ENCODE measurements at regions not wholly inside any gene's neighbourhood (a gene's known extent, or its start where the extent isn't known, plus 50 kb on each side); places are given as distances from the start of the nearest gene placed in this dataset.

DNA sequence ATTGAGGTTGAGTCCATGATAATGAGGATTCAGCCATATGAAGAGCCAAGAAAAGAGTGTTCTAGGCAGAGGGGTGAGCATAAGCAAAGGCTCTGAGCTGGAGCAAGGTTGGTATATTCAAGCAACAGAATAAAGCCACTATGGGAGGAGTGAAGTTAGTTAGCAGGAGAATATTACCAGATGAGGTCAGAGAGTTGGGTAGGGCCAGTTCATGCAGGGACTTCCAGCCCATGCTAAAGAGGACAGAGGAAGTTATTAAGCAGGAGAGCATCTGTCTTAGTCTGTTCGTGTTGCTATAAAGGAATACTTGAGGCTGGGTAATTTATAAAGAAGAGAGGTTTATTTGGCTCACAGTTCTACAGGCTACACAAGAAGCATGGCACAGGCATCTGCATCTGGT is 57.1 kb upstream of the ATG10 start:
- H3K27ac ChIP-seq: no peak overlapping the region
- TF ChIP-seq, protein P1, sequence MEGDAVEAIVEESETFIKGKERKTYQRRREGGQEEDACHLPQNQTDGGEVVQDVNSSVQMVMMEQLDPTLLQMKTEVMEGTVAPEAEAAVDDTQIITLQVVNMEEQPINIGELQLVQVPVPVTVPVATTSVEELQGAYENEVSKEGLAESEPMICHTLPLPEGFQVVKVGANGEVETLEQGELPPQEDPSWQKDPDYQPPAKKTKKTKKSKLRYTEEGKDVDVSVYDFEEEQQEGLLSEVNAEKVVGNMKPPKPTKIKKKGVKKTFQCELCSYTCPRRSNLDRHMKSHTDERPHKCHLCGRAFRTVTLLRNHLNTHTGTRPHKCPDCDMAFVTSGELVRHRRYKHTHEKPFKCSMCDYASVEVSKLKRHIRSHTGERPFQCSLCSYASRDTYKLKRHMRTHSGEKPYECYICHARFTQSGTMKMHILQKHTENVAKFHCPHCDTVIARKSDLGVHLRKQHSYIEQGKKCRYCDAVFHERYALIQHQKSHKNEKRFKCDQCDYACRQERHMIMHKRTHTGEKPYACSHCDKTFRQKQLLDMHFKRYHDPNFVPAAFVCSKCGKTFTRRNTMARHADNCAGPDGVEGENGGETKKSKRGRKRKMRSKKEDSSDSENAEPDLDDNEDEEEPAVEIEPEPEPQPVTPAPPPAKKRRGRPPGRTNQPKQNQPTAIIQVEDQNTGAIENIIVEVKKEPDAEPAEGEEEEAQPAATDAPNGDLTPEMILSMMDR (conservative IDR thresholded peaks at IDR 0.05): no peak

DNA sequence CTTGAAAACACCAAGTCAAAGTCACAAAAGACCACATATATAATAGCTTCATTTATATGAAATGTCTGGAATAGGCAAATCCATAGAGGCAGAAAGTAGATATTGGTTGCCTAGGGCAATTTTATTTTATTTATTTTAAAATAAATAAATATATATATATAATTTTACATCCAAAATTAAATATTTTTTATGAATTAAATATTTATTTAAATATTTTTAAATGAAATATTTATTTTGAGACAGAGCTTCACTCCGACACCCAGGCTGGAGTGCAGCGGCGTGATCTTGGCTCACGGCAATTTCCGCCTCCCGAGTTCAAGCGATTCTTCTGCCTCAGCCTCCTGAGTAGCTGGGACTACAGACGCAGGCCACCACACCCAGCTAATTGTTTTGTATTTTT is 58.9 kb upstream of the ATG10 start:
- TF ChIP-seq, protein P1 (conservative IDR thresholded peaks at IDR 0.05): no peak
- H3K27ac ChIP-seq: no peak overlapping the region

DNA sequence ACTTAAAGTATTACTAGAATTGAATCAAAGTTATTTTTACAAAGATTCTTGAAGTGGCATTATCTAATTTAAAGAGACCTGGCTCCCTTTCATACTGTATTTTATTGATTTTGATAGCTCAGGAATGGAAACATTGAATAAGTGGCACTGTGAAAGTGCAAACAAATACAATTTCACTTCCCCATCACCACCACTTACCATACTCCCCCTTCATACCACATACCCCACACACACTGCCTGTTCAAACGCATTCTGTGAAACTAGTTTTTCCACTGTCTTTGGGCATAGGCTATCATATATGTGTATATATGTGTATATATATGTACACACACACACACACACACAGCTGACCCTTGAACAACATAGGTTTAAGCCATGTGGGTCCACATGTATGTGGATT is 62.1 kb upstream of the ATG10 start:
- TF ChIP-seq, protein P1 (conservative IDR thresholded peaks at IDR 0.05): no peak
- no peak overlapping the region for H3K27ac ChIP-seq

DNA sequence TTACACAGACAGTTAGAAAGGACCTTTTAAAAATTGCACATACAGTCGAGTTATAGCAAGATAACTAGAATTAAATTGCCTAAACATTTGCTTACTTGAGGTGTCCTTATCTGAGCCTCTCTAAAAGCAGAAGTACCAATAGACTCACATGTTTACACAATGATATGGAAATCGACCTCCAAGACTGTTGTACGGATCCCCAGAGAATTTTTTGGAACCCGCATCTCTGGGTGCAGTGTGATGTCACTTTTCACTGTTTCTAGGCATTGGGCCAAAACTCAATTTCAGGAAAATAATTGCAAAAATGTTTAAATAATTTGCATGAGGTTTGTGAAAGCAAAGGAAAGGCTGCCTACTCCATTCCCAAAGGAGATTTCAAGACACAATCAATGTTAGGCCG is 63.1 kb upstream of the ATG10 start:
- no peak overlapping the region for H3K27ac ChIP-seq
- TF ChIP-seq, protein P1 (conservative IDR thresholded peaks at IDR 0.05): no peak

DNA sequence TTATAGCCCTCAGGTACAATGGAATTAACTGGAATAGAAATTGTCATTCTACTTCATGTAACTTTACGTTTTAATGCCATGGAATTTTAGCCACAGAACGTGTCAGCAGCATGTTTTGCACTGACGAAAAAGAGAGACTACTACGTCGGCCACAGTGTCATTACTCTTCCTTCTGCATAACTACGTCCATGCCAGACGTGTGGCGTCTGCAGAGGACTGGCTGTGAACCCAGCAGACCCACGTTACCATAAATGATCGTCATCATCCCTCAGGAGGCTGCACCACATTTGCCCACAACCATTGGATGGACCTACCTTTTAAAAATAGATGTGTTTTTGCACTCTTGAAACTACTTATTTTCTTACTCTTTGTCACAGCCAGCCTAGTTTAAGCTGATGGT is 63.8 kb upstream of the ATG10 start:
- H3K27ac ChIP-seq: no peak overlapping the region
- TF ChIP-seq, protein P1 (conservative IDR thresholded peaks at IDR 0.05): no peak

DNA sequence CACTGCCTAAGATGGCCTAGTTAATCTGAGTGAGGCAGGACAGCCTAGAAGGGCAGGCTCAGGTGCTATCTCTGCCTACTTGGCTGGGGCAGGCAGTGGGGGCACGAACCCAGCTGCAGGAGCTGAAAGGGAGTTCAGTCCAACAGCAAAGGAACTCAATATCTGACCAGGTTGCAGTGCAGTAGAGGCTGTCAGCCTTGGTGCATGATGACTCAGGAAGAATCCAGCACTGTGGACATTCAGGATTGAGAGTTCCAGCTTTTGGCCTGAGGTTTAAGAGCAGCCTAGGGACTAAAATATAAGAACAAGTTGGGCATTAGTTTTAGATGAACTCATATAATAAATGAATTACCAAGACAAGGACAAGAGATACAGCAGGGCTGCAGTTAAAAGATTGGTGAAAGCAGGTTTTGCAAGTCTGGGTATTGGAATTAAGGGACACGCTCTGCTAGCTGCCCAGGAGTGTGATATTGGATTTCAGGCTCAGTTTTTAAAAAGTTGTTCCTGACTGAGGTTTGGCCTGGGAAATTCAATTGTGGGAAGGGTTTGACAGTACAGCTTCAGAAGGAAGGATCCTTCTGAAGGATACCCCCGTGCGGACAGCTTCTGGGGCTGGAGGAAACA is 64.7 kb upstream of the ATG10 start:
- H3K27ac ChIP-seq: no peak overlapping the region
- TF ChIP-seq, protein P1 (conservative IDR thresholded peaks at IDR 0.05): no peak

DNA sequence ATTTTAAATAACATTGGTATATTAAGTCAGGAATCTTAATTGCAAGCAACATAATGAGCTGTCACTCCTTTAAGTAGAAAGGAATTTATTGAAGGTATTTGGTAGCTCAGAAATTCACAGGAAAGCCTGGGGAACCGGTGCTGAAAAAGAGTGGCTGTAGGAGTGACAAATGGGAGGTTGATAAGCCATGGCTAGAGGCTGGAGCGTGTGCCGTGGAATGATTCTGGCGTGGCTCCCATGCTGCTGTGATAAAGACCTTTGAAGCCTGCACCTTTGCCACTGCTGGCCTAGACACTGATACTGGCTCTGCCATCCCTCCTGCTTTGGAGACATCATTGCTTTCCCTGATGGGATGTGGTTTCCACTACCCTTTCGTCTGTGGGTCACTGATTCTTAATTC is 65.7 kb upstream of the ATG10 start:
- no peak overlapping the region for H3K27ac ChIP-seq
- TF ChIP-seq, protein P1 (conservative IDR thresholded peaks at IDR 0.05): no peak
